ENCODE measurements at regions not wholly inside any gene's neighbourhood (a gene's known extent, or its start where the extent isn't known, plus 50 kb on each side); places are given as distances from the start of the nearest gene placed in this dataset.

GRCh38 chr10:31186225-31187000 lies 132.6 kb upstream of the ZEB1 start:
- peak; percentile 78 for DNase-seq
- 87% methylated on average over 5 to 7 of the region's 7 CpGs for WGBS, 2 experiments (ENCODE audit: insufficient coverage in 1 of 2, insufficient read length in 1 of 2)

GRCh38 chr10:31187182-31187581 lies 131.8 kb upstream of the ZEB1 start:
- no peak for TF ChIP-seq CTCF (conservative IDR thresholded peaks at IDR 0.05)
- Histone ChIP-seq H3K4me1 (ENCODE audit: control insufficient read depth, insufficient read depth, low read length) (no peaks in the 10 kb centered on the region), H3K27me3 (ENCODE audit: control insufficient read depth, insufficient read depth, low read length, poor library complexity, severe bottlenecking) (no peaks in the 10 kb centered on the region), H3K4me3 (ENCODE audit: low read length) (no peak overlapping the region), H3K36me3 (ENCODE audit: control insufficient read depth, insufficient read depth, low read length) (no peaks in the 10 kb centered on the region), H3K9ac (ENCODE audit: extremely low read depth, low read length, poor library complexity, severe bottlenecking) (no peak overlapping the region), H3K9me3 (ENCODE audit: control insufficient read depth, low read length) (no peaks in the 10 kb centered on the region), H3K27ac (ENCODE audit: low read depth, low read length) (peak overlapping the region; percentile 93)
- no peak overlapping the region for H3K27ac Mint-ChIP-seq
- H3K4me1 Mint-ChIP-seq, result no peaks in the 10 kb centered on the region
- no peaks in the 10 kb centered on the region for H3K27me3 Mint-ChIP-seq (ENCODE audit: insufficient read depth)
- no peak overlapping the region for H3K4me3 Mint-ChIP-seq
- no peaks in the 10 kb centered on the region for H3K36me3 Mint-ChIP-seq (ENCODE audit: low read depth)
- DNase-seq, result no peak
- H3K9me3 Mint-ChIP-seq, result no peaks in the 10 kb centered on the region
- 86 to 92% methylated on average over 1 to 2 of the region's 2 CpGs for WGBS, 2 experiments (ENCODE audit: insufficient coverage in 1 of 2, insufficient read length in 1 of 2)

More at GRCh38 chr10:31186225-31187000, 132.6 kb upstream of the ZEB1 start:
- Mint-ChIP-seq H3K27ac (no peak overlapping the region), H3K9me3 (no peaks in the 10 kb centered on the region), H3K4me1 (no peaks in the 10 kb centered on the region), H3K27me3 (ENCODE audit: insufficient read depth) (no peaks in the 10 kb centered on the region), H3K4me3 (no peak overlapping the region), H3K36me3 (ENCODE audit: low read depth) (no peaks in the 10 kb centered on the region)
- Histone ChIP-seq H3K36me3 (ENCODE audit: control insufficient read depth, insufficient read depth, low read length) (no peaks in the 10 kb centered on the region), H3K9me3 (ENCODE audit: control insufficient read depth, low read length) (no peaks in the 10 kb centered on the region), H3K27me3 (ENCODE audit: control insufficient read depth, insufficient read depth, low read length, poor library complexity, severe bottlenecking) (no peaks in the 10 kb centered on the region), H3K9ac (ENCODE audit: extremely low read depth, low read length, poor library complexity, severe bottlenecking) (no peak overlapping the region), H3K4me3 (ENCODE audit: low read length) (no peak overlapping the region), H3K4me1 (ENCODE audit: control insufficient read depth, insufficient read depth, low read length) (no peaks in the 10 kb centered on the region), H3K27ac (ENCODE audit: low read depth, low read length) (peak overlapping the region; percentile 93)
- TF ChIP-seq CTCF (conservative IDR thresholded peaks at IDR 0.05), result peak; percentile 63

- Histone ChIP-seq H3K36me3 (ENCODE audit: control insufficient read depth, insufficient read depth, low read length) (no peaks in the 10 kb centered on the region), H3K9me3 (ENCODE audit: control insufficient read depth, low read length) (no peaks in the 10 kb centered on the region), H3K27ac (ENCODE audit: low read depth, low read length) (no peak overlapping the region), H3K4me1 (ENCODE audit: control insufficient read depth, insufficient read depth, low read length) (no peaks in the 10 kb centered on the region), H3K9ac (ENCODE audit: extremely low read depth, low read length, poor library complexity, severe bottlenecking) (no peak overlapping the region), H3K4me3 (ENCODE audit: low read length) (no peak overlapping the region), H3K27me3 (ENCODE audit: control insufficient read depth, insufficient read depth, low read length, poor library complexity, severe bottlenecking) (no peaks in the 10 kb centered on the region)
- H3K36me3 Mint-ChIP-seq (ENCODE audit: low read depth), result no peaks in the 10 kb centered on the region
- no peak overlapping the region for H3K27ac Mint-ChIP-seq
- WGBS, 2 experiments (ENCODE audit: insufficient coverage in 1 of 2, insufficient read length in 1 of 2), result 91 to 98% methylated on average over 8 to 14 of the region's 14 CpGs
- DNase-seq, result no peak
- H3K4me1 Mint-ChIP-seq, result no peaks in the 10 kb centered on the region
- H3K27me3 Mint-ChIP-seq (ENCODE audit: insufficient read depth), result no peaks in the 10 kb centered on the region
- H3K4me3 Mint-ChIP-seq, result no peak overlapping the region
- TF ChIP-seq CTCF (conservative IDR thresholded peaks at IDR 0.05), result no peak
- no peaks in the 10 kb centered on the region for H3K9me3 Mint-ChIP-seq
Measured at GRCh38 chr10:31187607-31188210, 131.3 kb upstream of the ZEB1 start.
